LNCAP (cell line): ENCODE measurements at regions not wholly inside any gene's neighbourhood (a gene's known extent, or its start where the extent isn't known, plus 50 kb on each side); places are given as distances from the start of the nearest gene placed in this dataset.

Experiments used
- TF ChIP-seq, protein P1 (sequence below): fragments of 450-650 bp; IDR thresholded peaks from 2 replicates; pipeline ENCODE4 v1.5.1; 2017; ENCODE audit warnings: mild to moderate bottlenecking

DNA sequence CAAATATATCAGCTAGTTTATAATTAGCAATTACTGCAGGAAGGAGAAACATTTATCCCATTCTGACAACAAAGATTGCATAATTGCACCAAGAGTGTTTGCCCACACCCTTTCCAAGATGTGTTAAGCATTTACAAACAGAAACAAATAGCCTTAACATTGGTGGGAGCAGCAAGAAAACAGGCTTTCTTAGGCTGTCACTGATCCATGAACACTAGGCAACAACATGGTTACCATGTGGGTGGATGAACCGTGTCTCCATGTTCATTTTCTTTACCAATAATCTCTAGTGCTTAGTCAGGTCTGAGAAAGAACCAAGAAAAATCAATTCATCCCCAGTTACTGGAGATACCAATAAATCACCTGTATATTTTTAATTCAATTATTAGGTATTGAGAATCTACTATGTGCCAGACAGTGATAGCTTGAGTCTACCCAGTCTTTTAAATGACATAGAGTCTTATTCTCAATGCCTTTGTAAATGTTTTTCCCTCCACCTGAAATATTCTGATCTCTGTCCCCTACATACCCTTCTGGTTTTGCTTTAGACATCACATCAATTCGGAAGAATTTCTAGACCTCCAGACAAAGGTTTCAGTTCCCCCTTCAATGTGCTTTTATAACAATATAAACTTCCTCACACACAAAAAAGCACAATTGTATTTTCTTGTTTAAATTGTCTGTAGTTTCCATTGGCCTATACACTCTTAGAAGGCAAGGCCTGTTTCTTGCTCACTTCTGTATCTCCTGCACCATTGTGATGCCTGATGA lies 286.6 kb downstream of the PPP1R2C start:
- TF ChIP-seq, protein P1, sequence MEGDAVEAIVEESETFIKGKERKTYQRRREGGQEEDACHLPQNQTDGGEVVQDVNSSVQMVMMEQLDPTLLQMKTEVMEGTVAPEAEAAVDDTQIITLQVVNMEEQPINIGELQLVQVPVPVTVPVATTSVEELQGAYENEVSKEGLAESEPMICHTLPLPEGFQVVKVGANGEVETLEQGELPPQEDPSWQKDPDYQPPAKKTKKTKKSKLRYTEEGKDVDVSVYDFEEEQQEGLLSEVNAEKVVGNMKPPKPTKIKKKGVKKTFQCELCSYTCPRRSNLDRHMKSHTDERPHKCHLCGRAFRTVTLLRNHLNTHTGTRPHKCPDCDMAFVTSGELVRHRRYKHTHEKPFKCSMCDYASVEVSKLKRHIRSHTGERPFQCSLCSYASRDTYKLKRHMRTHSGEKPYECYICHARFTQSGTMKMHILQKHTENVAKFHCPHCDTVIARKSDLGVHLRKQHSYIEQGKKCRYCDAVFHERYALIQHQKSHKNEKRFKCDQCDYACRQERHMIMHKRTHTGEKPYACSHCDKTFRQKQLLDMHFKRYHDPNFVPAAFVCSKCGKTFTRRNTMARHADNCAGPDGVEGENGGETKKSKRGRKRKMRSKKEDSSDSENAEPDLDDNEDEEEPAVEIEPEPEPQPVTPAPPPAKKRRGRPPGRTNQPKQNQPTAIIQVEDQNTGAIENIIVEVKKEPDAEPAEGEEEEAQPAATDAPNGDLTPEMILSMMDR = no peak

DNA sequence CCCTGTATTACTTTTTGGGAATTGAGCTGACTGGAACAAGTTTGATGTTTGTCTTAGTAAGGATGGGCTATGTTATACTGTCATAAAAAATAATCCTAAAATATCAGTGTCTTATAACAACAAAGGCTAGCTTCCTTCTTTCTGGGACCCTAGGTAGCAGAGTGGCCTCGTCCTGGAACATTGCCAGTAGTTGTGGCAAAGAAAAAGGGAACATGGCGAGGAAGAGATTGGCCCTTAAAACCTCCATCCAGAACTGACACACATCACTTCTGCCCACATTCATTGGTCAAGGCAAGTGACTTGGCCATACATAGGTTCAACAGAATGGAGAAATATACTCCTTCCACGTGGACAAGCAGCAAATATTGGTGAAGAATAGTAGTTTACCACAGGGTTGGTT lies 287.9 kb downstream of the PPP1R2C start:
- TF ChIP-seq, protein P1 = no peak

DNA sequence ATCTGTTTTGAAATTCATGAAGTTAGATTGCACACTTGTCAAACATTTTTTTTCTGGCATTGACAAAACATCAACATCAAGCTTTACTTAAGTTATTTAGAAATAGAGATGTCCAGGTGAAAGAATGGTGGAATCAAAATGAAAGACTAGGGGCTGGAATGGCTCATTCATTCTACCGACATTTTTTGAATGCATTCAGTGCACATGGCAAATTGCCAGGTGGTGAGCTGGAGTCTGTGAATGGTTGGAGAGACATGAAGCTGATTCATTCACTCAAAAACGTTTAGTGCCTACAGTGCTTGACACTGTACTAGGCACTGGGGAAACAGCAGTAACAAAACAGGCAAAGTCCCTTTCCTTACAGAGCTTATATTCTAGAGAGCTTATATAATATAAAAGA lies 292.4 kb downstream of the PPP1R2C start:
- TF ChIP-seq, protein P1 = no peak

DNA sequence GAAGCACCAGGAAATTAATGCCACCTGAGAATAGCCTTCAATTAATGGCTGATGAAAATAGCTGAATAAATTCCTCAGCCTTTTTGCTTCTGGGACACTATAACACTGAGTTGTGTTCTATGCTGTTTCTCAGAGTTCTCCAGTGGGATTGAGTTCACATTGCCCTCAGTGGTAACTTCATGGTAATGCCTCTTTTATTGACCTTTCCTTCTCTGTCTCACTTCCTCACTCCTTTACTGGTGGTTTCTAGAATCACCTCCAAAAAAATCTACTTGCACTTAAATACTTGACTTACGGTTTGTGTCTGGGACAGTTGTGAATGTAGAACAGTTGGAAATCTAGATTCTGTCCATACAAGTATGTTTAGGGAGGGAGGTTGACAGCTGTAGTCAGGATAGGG lies 293.7 kb downstream of the PPP1R2C start:
- TF ChIP-seq, protein P1 = no peak

DNA sequence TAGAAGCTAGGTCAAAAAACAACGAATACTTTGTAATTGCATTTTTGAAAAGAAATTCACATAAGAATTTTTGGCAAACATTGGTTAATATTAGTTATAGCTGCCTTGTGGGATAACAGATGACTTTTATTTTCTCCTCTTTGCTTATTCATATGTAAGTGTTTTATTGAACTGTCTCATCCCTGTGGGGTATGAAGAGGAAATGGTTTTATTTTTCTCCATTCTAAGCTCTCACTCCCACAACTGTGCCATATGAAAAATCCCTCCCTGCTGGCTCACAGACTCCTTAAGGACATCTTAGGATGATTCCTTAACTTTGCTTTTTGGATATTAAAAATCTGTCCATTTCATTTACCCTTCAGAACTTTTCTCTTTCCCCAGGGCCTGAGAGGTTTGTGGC lies 300.6 kb downstream of the PPP1R2C start:
- TF ChIP-seq, protein P1 = no peak

DNA sequence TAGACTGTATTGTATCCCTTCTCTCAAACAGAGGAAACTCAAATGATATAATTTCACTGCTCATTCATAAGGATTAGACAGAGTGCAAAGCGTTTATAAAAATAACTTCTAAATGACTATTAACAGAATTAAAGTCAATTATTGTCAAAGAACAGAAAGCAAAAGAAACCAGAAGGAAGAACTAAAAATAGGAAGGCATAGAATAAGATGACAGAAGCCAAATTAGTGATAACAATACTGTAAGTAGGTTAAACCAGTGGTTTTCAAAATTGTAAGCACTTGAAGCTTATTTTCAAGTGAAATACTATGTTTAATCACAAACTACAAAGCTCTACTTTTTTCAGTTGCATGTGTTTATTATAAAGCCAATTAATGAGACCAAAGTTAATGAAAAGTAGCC lies 305.2 kb downstream of the PPP1R2C start:
- TF ChIP-seq, protein P1 = no peak

DNA sequence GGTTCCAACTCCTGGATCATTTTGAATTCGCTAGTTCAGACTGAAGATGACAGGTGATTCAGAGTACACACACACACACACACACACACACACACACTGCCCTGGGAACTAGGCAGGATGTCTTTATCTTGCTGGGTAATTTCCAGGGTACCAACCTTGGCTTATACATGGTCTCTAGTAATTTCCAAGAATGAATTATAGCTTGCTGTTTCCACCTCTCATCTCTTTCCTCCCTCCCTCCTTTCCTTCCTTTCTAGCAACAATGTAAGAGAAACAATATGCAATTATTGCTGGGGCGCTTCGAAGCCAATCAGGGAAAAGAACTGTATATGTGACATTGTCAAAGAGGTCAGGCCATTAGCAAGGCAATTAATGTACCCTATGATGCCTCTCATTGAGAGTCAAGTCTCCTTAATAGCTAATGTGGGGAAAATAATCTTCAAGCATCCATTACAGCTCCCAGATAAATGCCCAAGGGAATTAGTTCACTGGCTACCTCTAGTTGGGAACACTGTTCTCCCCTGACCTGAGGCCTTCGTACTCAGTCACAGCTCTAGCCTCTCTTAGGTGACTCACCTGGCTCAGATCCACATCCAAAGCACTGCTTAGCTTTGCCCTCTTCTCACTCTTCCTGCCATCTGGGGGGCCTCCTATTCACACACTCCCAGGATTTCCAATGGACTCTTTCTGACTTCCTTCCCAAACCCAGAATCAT lies 311.5 kb downstream of the PPP1R2C start:
- TF ChIP-seq, protein P1 = no peak
